Trophoblast cell (in vitro differentiated cells and primary cell): ENCODE measurements at regions not wholly inside any gene's neighbourhood (a gene's known extent, or its start where the extent isn't known, plus 50 kb on each side); places are given as distances from the start of the nearest gene placed in this dataset.

Experiments
- DNase-seq, 2 donors: peaks; one replicate each; pipeline ENCODE4 v3.0.0-alpha.2; 2016
- H2AFZ ChIP-seq: 2 replicates; pipeline ENCODE4 v1.6.1; 2013; ENCODE audit warnings: low read length, moderate library complexity, mild to moderate bottlenecking; ENCODE audit not compliant: insufficient read depth, poor library complexity
- H2AK5ac ChIP-seq: 2 replicates; pipeline ENCODE4 v1.6.1; 2013; ENCODE audit warnings: mild to moderate bottlenecking, low read length
- H2BK120ac ChIP-seq: 2 replicates; pipeline ENCODE4 v1.6.1; 2013; ENCODE audit warnings: low read length, mild to moderate bottlenecking, moderate library complexity; ENCODE audit not compliant: insufficient read depth, poor library complexity
- H2BK12ac ChIP-seq: 2 replicates; pipeline ENCODE4 v1.6.1; 2013; ENCODE audit warnings: mild to moderate bottlenecking, low read length, moderate library complexity
- H2BK5ac ChIP-seq: 2 replicates; pipeline ENCODE4 v1.6.1; 2013; ENCODE audit warnings: low read length, low read depth, moderate library complexity, mild to moderate bottlenecking; ENCODE audit not compliant: poor library complexity
- H3K14ac ChIP-seq: 2 replicates; pipeline ENCODE4 v1.6.1; 2013; ENCODE audit warnings: mild to moderate bottlenecking, low read length
- H3K18ac ChIP-seq: 2 replicates; pipeline ENCODE4 v1.6.1; 2013; ENCODE audit warnings: mild to moderate bottlenecking, low read length
- H3K23ac ChIP-seq: 2 replicates; pipeline ENCODE4 v1.6.1; 2013; ENCODE audit warnings: low read length
- H3K27ac ChIP-seq: 2 replicates; pipeline ENCODE4 v1.5.1; 2013; ENCODE audit warnings: low read depth, mild to moderate bottlenecking, inconsistent platforms, low read length, moderate library complexity
- H3K27me3 ChIP-seq: 2 replicates; pipeline ENCODE4 v1.6.1; 2013; ENCODE audit warnings: inconsistent platforms, mild to moderate bottlenecking, low read length, moderate library complexity; ENCODE audit not compliant: insufficient read depth
- H3K36me3 ChIP-seq, 2 experiments: 1 replicate in 1 of 2; 2 replicates in 1 of 2; pipeline ENCODE4 v1.6.1; 2013; ENCODE audit warnings: low read length in 2 of 2, mild to moderate bottlenecking in 2 of 2, moderate library complexity in 1 of 2; ENCODE audit not compliant: insufficient read depth in 2 of 2, control insufficient read depth in 1 of 2
- H3K4ac ChIP-seq: 2 replicates; pipeline ENCODE4 v1.6.1; 2013; ENCODE audit warnings: low read depth, mild to moderate bottlenecking, low read length, moderate library complexity
- H3K4me1 ChIP-seq, 2 experiments: 1 replicate in 1 of 2; 2 replicates in 1 of 2; pipeline ENCODE4 v1.6.1; 2013; ENCODE audit warnings: low read length in 2 of 2, mild to moderate bottlenecking in 2 of 2, moderate library complexity in 1 of 2; ENCODE audit not compliant: insufficient read depth in 2 of 2, control insufficient read depth in 1 of 2
- H3K4me2 ChIP-seq: 2 replicates; pipeline ENCODE4 v1.6.1; 2013; ENCODE audit warnings: inconsistent platforms, mild to moderate bottlenecking, low read length, moderate library complexity
- H3K4me3 ChIP-seq: 2 replicates; pipeline ENCODE4 v1.5.1; 2013; ENCODE audit warnings: mild to moderate bottlenecking, low read depth, low read length, inconsistent platforms
- H3K79me1 ChIP-seq: one replicate; pipeline ENCODE4 v1.6.1; 2013; ENCODE audit warnings: low read length
- H3K79me2 ChIP-seq: 2 replicates; pipeline ENCODE4 v1.6.1; 2013; ENCODE audit warnings: low read length, mild to moderate bottlenecking; ENCODE audit not compliant: control insufficient read depth, insufficient read depth, poor library complexity
- H3K9ac ChIP-seq: 2 replicates; pipeline ENCODE4 v1.6.1; 2013; ENCODE audit warnings: mild to moderate bottlenecking, low read length
- H3K9me3 ChIP-seq: 2 replicates; pipeline ENCODE4 v1.6.1; 2013; ENCODE audit warnings: low read depth, mild to moderate bottlenecking, control low read depth, inconsistent platforms, low read length; ENCODE audit not compliant: insufficient read depth
- H4K12ac ChIP-seq: 2 replicates; pipeline ENCODE4 v1.6.1; 2013; ENCODE audit warnings: low read depth, mild to moderate bottlenecking, low read length, moderate library complexity
- H4K8ac ChIP-seq: 2 replicates; pipeline ENCODE4 v1.6.1; 2013; ENCODE audit warnings: low read depth, mild to moderate bottlenecking, low read length, moderate library complexity
- H4K91ac ChIP-seq: one replicate; pipeline ENCODE4 v1.6.1; 2013; ENCODE audit warnings: low read depth, mild to moderate bottlenecking, low read length, moderate library complexity
- WGBS: extraction: QIAGEN DNeasy Blood & Tissue Kit; methylation state at CpG from one replicate; pipeline ENCODE4 v1.1.7; 2013; ENCODE audit warnings: missing lambda C conversion rate; ENCODE audit not compliant: insufficient read length, insufficient coverage; ENCODE audit errors: extremely low coverage; 5-methylcytosine and 5-hydroxymethylcytosine counted together

GRCh38 chr18:76213991-76214390 lies 281.1 kb downstream of the ZNF516 start:
- no peak overlapping the region for H3K4me3 ChIP-seq
- H2AFZ ChIP-seq: no peak overlapping the region
- H4K12ac ChIP-seq: no peak overlapping the region
- H2AK5ac ChIP-seq: no peak overlapping the region
- H3K4me2 ChIP-seq: no peak overlapping the region
- H3K9ac ChIP-seq: no peak overlapping the region
- H3K4me1 ChIP-seq: no peaks in the 10 kb centered on the region
- H3K79me2 ChIP-seq: no peaks in the 10 kb centered on the region
- H3K23ac ChIP-seq: no peak overlapping the region
- no peak overlapping the region for H2BK5ac ChIP-seq
- H3K79me1 ChIP-seq: no peaks in the 10 kb centered on the region
- no peak for DNase-seq
- peaks cover 3% of the 10 kb centered on the region for H3K9me3 ChIP-seq
- H3K27me3 ChIP-seq: no peaks in the 10 kb centered on the region
- H4K91ac ChIP-seq: no peak overlapping the region
- H3K4ac ChIP-seq: no peak overlapping the region
- H3K18ac ChIP-seq: no peak overlapping the region
- no peak overlapping the region for H3K27ac ChIP-seq
- WGBS: no CpG with 5 or more reads among the region's 3 CpGs
- no peak overlapping the region for H2BK120ac ChIP-seq
- H3K14ac ChIP-seq: no peak overlapping the region
- H3K36me3 ChIP-seq: no peaks in the 10 kb centered on the region
- no peak overlapping the region for H4K8ac ChIP-seq
- H2BK12ac ChIP-seq: no peak overlapping the region

DNA sequence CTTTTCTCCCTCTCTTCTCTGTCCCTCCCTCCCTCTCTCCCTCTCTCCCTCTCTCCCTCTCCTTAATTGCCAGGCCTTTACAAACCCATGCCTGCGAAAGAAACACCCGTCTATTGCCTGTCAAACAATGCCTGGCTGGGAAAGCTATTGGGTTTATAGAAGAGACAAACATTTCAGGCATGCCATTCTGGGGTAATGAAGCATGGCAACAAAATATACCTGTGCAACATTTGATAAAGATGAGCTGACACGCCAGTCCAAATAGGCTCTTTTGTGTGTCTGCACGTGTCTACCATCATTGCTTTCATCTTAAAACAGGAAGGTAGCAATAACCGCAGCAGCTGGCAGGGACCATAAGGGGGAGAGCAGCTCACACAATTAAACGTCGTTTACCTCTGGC lies 282.1 kb downstream of the ZNF516 start:
- H3K9me3 ChIP-seq: peaks cover 3% of the 10 kb centered on the region
- no peak overlapping the region for H4K12ac ChIP-seq
- H3K18ac ChIP-seq: no peak overlapping the region
- H3K14ac ChIP-seq: no peak overlapping the region
- H3K4ac ChIP-seq: no peak overlapping the region
- no peak overlapping the region for H3K9ac ChIP-seq
- no peaks in the 10 kb centered on the region for H3K36me3 ChIP-seq
- WGBS: no CpG with 5 or more reads among the region's 7 CpGs
- no peaks in the 10 kb centered on the region for H3K27me3 ChIP-seq
- H2AFZ ChIP-seq: no peak overlapping the region
- H2BK120ac ChIP-seq: no peak overlapping the region
- H3K27ac ChIP-seq: no peak overlapping the region
- no peak overlapping the region for H3K4me3 ChIP-seq
- DNase-seq: no peak
- no peaks in the 10 kb centered on the region for H3K4me1 ChIP-seq
- H3K79me2 ChIP-seq: no peaks in the 10 kb centered on the region
- H4K8ac ChIP-seq: no peak overlapping the region
- no peaks in the 10 kb centered on the region for H3K79me1 ChIP-seq
- H2BK5ac ChIP-seq: no peak overlapping the region
- H3K23ac ChIP-seq: no peak overlapping the region
- H4K91ac ChIP-seq: no peak overlapping the region
- no peak overlapping the region for H2BK12ac ChIP-seq
- H3K4me2 ChIP-seq: no peak overlapping the region
- no peak overlapping the region for H2AK5ac ChIP-seq

- Histone ChIP-seq H2BK12ac (no peak overlapping the region), H2BK5ac (no peak overlapping the region), H3K18ac (no peak overlapping the region)
Observed at GRCh38 chr18:76209597-76209996, 285.4 kb downstream of the ZNF516 start.

DNA sequence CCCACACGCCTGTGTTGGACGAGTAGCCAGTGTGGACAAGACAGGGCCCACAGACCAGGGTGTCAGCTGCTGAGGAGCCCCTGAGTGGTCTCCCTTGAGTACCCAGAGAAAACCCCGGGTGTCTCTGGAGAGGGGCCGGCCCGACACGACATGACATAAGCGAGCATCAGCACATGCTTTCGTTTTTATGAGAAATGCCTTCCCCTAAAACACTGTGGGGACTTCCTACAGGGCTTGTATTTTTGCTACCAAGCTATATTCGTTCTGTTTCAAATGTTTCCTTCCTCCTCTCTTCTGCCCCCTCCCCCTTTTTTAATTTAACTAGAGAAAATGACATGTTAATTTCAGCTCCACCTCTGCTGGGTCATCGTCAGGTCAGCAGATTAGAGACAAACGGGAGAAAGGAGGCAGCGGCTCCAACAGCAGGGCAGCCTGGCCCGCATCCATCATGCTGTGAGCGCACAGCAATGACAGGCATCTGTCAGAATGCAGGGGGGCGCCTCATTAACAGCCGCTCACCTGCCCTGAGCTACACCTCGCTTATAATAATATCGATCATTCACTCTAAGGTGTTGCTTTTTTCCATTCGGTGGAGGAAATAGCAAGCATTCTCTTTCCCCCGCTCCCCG lies 286.2 kb downstream of the ZNF516 start:
- no peak overlapping the region for H4K91ac ChIP-seq
- WGBS: no CpG with 5 or more reads among the region's 21 CpGs

More at GRCh38 chr18:76209597-76209996, 285.4 kb downstream of the ZNF516 start:
- no peaks in the 10 kb centered on the region for H3K9me3 ChIP-seq
- H3K36me3 ChIP-seq: no peaks in the 10 kb centered on the region
- H2AK5ac ChIP-seq: no peak overlapping the region
- WGBS: no CpG with 5 or more reads among the region's 7 CpGs
- no peak overlapping the region for H2AFZ ChIP-seq
- H3K14ac ChIP-seq: no peak overlapping the region
- no peak overlapping the region for H4K91ac ChIP-seq
- H2BK120ac ChIP-seq: no peak overlapping the region
- H3K4me1 ChIP-seq: no peaks in the 10 kb centered on the region
- no peak overlapping the region for H3K4me3 ChIP-seq
- no peak overlapping the region for H4K8ac ChIP-seq
- no peak overlapping the region for H3K9ac ChIP-seq
- no peaks in the 10 kb centered on the region for H3K79me2 ChIP-seq
- no peak overlapping the region for H4K12ac ChIP-seq
- H3K27ac ChIP-seq: no peak overlapping the region
- H3K23ac ChIP-seq: no peak overlapping the region
- H3K4me2 ChIP-seq: no peak overlapping the region
- H3K79me1 ChIP-seq: no peaks in the 10 kb centered on the region
- no peaks in the 10 kb centered on the region for H3K27me3 ChIP-seq
- H3K4ac ChIP-seq: no peak overlapping the region
- no peak for DNase-seq

More for the DNA sequence above, 286.2 kb downstream of the ZNF516 start:
- no peaks in the 10 kb centered on the region for H3K27me3 ChIP-seq
- no peaks in the 10 kb centered on the region for H3K4me1 ChIP-seq
- H2AK5ac ChIP-seq: no peak overlapping the region
- H3K4ac ChIP-seq: no peak overlapping the region
- no peak overlapping the region for H3K23ac ChIP-seq
- no peaks in the 10 kb centered on the region for H3K79me2 ChIP-seq
- no peak overlapping the region for H2AFZ ChIP-seq
- H3K18ac ChIP-seq: no peak overlapping the region
- H3K4me3 ChIP-seq: no peak overlapping the region
- no peaks in the 10 kb centered on the region for H3K79me1 ChIP-seq
- no peak overlapping the region for H3K4me2 ChIP-seq
- H4K12ac ChIP-seq: no peak overlapping the region
- no peak overlapping the region for H4K8ac ChIP-seq
- H3K9me3 ChIP-seq: no peaks in the 10 kb centered on the region
- H2BK120ac ChIP-seq: no peak overlapping the region
- no peak for DNase-seq
- no peak overlapping the region for H3K14ac ChIP-seq
- H2BK12ac ChIP-seq: no peak overlapping the region
- no peaks in the 10 kb centered on the region for H3K36me3 ChIP-seq
- no peak overlapping the region for H2BK5ac ChIP-seq
- H3K9ac ChIP-seq: no peak overlapping the region
- no peak overlapping the region for H3K27ac ChIP-seq
